ENCODE measurements at regions not wholly inside any gene's neighbourhood (a gene's known extent, or its start where the extent isn't known, plus 50 kb on each side); places are given as distances from the start of the nearest gene placed in this dataset.

DNA sequence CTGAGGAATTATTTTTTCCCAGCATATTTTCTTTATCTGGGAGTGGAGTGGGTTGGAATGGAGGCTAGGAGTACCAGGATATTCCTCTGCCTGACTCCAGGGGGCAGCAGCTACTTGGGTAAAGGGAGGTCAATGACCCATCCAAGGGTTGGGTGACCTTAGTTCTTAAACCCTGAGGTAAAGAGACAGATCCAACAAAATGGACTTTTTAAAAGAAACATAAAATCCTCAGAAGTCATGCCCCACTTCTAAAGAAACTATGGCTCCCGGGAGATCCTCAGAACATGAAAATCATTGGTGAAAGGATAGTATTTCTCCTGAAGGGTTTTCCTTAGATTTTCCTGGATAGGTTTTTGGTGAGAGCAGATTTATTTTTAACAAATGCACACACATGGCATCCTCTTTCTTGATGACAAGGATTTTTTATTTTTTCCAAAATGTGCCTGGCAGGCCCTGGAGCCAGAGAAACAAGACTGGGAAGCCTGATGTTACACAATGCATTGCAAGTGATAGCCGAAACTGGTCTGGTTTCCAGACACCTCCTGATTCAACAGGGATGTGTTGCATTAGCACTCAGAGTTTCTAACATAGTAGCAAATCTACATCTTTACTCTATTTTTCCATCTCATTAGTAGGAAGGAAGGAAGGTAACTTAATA is 240.9 kb upstream of the BTBD3 start:
- TF ChIP-seq, protein P1, sequence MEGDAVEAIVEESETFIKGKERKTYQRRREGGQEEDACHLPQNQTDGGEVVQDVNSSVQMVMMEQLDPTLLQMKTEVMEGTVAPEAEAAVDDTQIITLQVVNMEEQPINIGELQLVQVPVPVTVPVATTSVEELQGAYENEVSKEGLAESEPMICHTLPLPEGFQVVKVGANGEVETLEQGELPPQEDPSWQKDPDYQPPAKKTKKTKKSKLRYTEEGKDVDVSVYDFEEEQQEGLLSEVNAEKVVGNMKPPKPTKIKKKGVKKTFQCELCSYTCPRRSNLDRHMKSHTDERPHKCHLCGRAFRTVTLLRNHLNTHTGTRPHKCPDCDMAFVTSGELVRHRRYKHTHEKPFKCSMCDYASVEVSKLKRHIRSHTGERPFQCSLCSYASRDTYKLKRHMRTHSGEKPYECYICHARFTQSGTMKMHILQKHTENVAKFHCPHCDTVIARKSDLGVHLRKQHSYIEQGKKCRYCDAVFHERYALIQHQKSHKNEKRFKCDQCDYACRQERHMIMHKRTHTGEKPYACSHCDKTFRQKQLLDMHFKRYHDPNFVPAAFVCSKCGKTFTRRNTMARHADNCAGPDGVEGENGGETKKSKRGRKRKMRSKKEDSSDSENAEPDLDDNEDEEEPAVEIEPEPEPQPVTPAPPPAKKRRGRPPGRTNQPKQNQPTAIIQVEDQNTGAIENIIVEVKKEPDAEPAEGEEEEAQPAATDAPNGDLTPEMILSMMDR (IDR thresholded peaks at IDR 0.05) = peak; percentile 72 to 92 (median 81)
- no peak for TF ChIP-seq POLR2A (IDR thresholded peaks at IDR 0.05)
